Ovary (tissue), 7 donors: ENCODE measurements at regions not wholly inside any gene's neighbourhood (a gene's known extent, or its start where the extent isn't known, plus 50 kb on each side); places are given as distances from the start of the nearest gene placed in this dataset.

Experiments used
- DNase-seq, 5 donors: peaks; one replicate each; pipeline ENCODE4 v3.0.0-alpha.2; 2019 to 2020
- H3K27ac ChIP-seq, 2 donors: fragments of 200-600 bp; one replicate each; pipeline versions ENCODE4 v1.5.1 to v1.8.0; 2019 to 2022
- H3K27me3 ChIP-seq: fragments of 200-600 bp; one replicate; pipeline ENCODE4 v1.8.0; 2022
- H3K36me3 ChIP-seq: fragments of 200-600 bp; sonication (generic); one replicate; pipeline ENCODE4 v1.5.1; 2019
- H3K4me1 ChIP-seq: one replicate; pipeline ENCODE4 v1.8.1; 2013; ENCODE audit warnings: mild to moderate bottlenecking, moderate library complexity; ENCODE audit not compliant: insufficient read depth
- H3K4me3 ChIP-seq: fragments of 200-600 bp; sonication (generic); one replicate; pipeline ENCODE4 v1.5.1; 2017
- H3K9me3 ChIP-seq, 2 donors: fragments of 200-600 bp in 1 of 2; sonication (generic) in 1 of 2; one replicate each; pipeline versions ENCODE4 v1.5.1 to v1.8.1; 2013 to 2019; ENCODE audit warnings: mild to moderate bottlenecking in 1 of 2, moderate library complexity in 1 of 2
- EP300 ChIP-seq: sonication (generic); formaldehyde crosslinking; IDR thresholded peaks from one replicate; pipeline ENCODE4 v1.6.1; 2017; ENCODE audit warnings: antibody characterized with exemption
- POLR2A ChIP-seq: fragments of 450-650 bp; IDR thresholded peaks from one replicate; pipeline ENCODE4 v1.6.1; 2017; ENCODE audit warnings: antibody characterized with exemption, mild to moderate bottlenecking, moderate library complexity
- WGBS, 3 donors: extraction: QIAGEN DNeasy Blood & Tissue Kit in 1 of 3; methylation state at CpG; one replicate each; pipeline versions ENCODE4 v1.1.5 to v1.1.7; 2013 to 2017; 5-methylcytosine and 5-hydroxymethylcytosine counted together
- intact Hi-C, 4 donors: fragments of 100-400 bp; cut with DNase I; formaldehyde crosslinking; loops; one replicate each; pipeline versions ENCODE4 v1.11.0 to v1.15.1; 2022 to 2023
- TF ChIP-seq, protein P1 (sequence below), 3 donors: fragments of 450-650 bp in 2 of 3; fragments of 200-600 bp in 1 of 3; IDR thresholded peaks; one replicate each; pipeline versions ENCODE4 v1.5.1 to v1.8.0; 2016 to 2022; ENCODE audit warnings: antibody characterized with exemption in 3 of 3, mild to moderate bottlenecking in 1 of 3
- donor health status: DM: no; HTN: no; CAD: no; lungs with moderate emphysema.
- donor health status: DM: no; HTN: no; CAD: no.
- donor health status: Bipolar disorder and iron deficiency.
- donor health status: DM: no; HTN: no; CAD: no.
- donor health status: DM: yes; HTN: yes; CAD: no.

DNA sequence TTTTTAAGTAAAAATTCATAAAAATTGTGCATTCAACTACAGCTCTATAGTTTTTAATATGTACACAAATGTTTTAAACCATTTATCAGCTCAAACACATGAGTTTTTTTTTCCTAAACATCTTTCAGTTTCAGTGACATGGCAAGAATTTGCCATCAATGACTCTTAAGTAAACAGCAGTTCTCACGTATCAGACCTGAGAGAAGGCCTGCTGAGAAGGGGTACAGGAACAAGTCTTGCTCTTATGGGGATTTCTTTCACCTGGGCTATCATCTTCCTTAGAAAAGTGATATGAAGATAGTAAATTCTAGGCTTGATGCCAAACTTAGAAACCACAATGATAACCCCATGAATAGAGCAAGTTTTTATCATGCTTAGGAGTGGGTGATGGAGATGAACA lies 467.8 kb downstream of the ARL4A start:
- TF ChIP-seq, protein P1, sequence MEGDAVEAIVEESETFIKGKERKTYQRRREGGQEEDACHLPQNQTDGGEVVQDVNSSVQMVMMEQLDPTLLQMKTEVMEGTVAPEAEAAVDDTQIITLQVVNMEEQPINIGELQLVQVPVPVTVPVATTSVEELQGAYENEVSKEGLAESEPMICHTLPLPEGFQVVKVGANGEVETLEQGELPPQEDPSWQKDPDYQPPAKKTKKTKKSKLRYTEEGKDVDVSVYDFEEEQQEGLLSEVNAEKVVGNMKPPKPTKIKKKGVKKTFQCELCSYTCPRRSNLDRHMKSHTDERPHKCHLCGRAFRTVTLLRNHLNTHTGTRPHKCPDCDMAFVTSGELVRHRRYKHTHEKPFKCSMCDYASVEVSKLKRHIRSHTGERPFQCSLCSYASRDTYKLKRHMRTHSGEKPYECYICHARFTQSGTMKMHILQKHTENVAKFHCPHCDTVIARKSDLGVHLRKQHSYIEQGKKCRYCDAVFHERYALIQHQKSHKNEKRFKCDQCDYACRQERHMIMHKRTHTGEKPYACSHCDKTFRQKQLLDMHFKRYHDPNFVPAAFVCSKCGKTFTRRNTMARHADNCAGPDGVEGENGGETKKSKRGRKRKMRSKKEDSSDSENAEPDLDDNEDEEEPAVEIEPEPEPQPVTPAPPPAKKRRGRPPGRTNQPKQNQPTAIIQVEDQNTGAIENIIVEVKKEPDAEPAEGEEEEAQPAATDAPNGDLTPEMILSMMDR (IDR thresholded peaks at IDR 0.05): no peak
- TF ChIP-seq EP300: no peak
- TF ChIP-seq POLR2A: no peak
- DNase-seq: no peak

DNA sequence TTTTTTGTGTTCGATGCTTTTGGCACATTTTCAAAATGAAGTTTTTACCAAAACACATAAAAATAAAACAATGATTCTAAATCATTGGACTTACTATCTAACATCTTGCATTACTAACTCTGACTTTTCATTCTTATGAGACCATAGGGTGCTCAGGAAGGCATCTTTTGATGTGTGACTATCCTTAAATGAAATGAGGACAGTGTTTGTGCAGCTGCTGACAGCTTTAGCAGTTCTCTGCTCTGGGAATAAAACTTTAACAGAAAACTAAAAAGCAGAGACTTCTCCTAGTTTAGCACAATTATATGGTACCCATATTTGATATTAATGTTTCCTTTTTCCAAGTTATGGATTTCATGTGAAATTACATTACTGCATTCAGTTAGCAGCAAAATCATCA lies 471.6 kb downstream of the ARL4A start:
- Histone ChIP-seq H3K4me3 (no peak overlapping the region), H3K4me1 (no peaks in the 10 kb centered on the region), H3K27ac (no peak overlapping the region), H3K27me3 (no peaks in the 10 kb centered on the region), H3K36me3 (no peaks in the 10 kb centered on the region), H3K9me3 (no peaks in the 10 kb centered on the region)
- DNase-seq: no peak
- WGBS, 3 donors: 8 to 11% (median 10%) methylated on average over 1 of the region's 1 CpG
- TF ChIP-seq POLR2A (no peak), EP300 (no peak)
- TF ChIP-seq, protein P1 (IDR thresholded peaks at IDR 0.05): no peak
- intact Hi-C loops: no loop called here

More for the DNA sequence above, 467.8 kb downstream of the ARL4A start:
- Histone ChIP-seq H3K9me3 (no peaks in the 10 kb centered on the region), H3K4me1 (no peaks in the 10 kb centered on the region), H3K27ac (no peak overlapping the region), H3K36me3 (no peaks in the 10 kb centered on the region), H3K4me3 (no peak overlapping the region), H3K27me3 (no peaks in the 10 kb centered on the region)
- intact Hi-C loops: no loop called here
- 64 to 75% (median 74%) methylated on average over 1 of the region's 1 CpG for WGBS, 3 donors

DNA sequence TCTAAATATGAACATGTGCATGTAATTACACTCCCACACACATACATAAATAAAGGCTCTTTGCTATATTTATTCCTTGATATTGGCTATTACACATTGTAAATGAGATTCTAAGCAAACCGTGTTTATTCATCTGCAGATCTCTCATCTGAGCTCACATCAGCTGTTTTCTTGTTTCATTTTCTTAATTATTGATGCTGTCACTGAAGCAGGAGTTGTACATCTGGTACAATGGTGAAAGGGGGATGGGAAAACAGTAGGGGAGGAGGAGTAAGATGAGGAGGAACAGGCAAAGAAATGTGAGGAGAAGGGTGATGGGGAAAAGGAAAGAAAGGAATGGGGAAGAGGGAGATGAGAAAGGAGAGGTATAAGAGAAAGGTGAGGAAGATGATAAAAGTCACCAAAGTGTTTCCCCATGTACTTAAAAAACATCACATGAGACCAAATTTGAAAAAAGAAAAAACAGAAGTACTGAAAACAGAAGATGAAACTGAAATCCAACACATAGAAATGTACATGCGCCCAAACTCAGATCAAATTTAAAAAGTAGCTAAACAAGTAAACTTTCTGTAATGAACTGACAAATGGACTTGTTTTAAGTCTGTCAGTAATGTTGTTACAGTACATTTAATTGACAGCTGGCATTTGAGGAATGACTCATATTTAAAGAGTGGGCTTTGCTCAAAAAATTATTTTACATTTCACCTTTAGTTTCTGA lies 472.2 kb downstream of the ARL4A start:
- intact Hi-C loops: no loop called here
- Histone ChIP-seq H3K4me1 (no peaks in the 10 kb centered on the region), H3K9me3 (no peaks in the 10 kb centered on the region), H3K4me3 (no peak overlapping the region), H3K27me3 (no peaks in the 10 kb centered on the region), H3K27ac (no peak overlapping the region), H3K36me3 (no peaks in the 10 kb centered on the region)
- no peak for DNase-seq
- 54 to 57% (median 56%) methylated on average over 2 of the region's 2 CpGs for WGBS, 3 donors
- TF ChIP-seq, protein P1 (IDR thresholded peaks at IDR 0.05): no peak
- TF ChIP-seq POLR2A (no peak), EP300 (no peak)

DNA sequence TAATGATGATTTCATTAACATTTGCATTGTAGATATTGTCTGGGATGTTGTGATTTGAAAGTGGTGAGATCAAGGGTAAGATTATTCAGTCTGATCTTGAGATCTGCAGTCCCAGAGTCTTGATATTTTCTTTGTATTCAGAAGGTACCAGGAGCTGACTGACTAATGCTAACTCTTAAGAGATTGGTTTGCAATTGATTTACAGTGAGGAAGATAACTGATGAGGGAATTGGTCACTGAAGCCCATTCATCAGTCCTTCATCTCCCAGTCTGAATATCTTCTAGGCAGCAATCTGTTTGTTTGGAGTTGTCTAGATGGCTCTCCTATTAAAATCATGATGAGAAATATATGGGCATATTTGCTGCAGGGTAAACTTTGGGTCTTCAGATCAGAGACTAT lies 473.7 kb downstream of the ARL4A start:
- H3K27me3 ChIP-seq: no peaks in the 10 kb centered on the region
- H3K4me3 ChIP-seq: no peak overlapping the region
- no peaks in the 10 kb centered on the region for H3K9me3 ChIP-seq
- no peak overlapping the region for H3K27ac ChIP-seq
- no peak for DNase-seq
- H3K4me1 ChIP-seq: no peaks in the 10 kb centered on the region
- no peaks in the 10 kb centered on the region for H3K36me3 ChIP-seq
- TF ChIP-seq EP300 (no peak), POLR2A (no peak)
- TF ChIP-seq, protein P1 (IDR thresholded peaks at IDR 0.05): no peak
- intact Hi-C loops: no loop called here
